MM.1S (cell line): ENCODE measurements at regions not wholly inside any gene's neighbourhood (a gene's known extent, or its start where the extent isn't known, plus 50 kb on each side); places are given as distances from the start of the nearest gene placed in this dataset.

Experiments used
- DNase-seq: peaks from one replicate; pipeline ENCODE4 v3.0.0-alpha.2; 2015
- H2AFZ ChIP-seq: fragments of 300-600 bp; sonication (generic); 2 replicates; pipeline ENCODE4 v1.6.0; 2016; ENCODE audit warnings: antibody characterized with exemption, low read length
- H3F3A ChIP-seq: fragments of 300-600 bp; sonication (generic); 2 replicates; pipeline ENCODE4 v1.6.1; 2016; ENCODE audit warnings: mild to moderate bottlenecking, antibody characterized with exemption, low read length, moderate library complexity, mixed read lengths; ENCODE audit not compliant: insufficient read depth
- H3K27ac ChIP-seq: fragments of 300-600 bp; sonication (generic); 2 replicates; pipeline ENCODE4 v1.5.1; 2016; ENCODE audit warnings: mild to moderate bottlenecking, low read length
- H3K27me3 ChIP-seq: fragments of 300-600 bp; sonication (generic); replicated peaks from 2 replicates; pipeline ENCODE4 v1.6.0; 2016; ENCODE audit warnings: low read length; ENCODE audit not compliant: insufficient read depth
- H3K36me3 ChIP-seq: fragments of 300-600 bp; sonication (generic); replicated peaks from 2 replicates; pipeline ENCODE4 v1.6.1; 2016; ENCODE audit warnings: mild to moderate bottlenecking, low read length, mixed read lengths; ENCODE audit not compliant: insufficient read depth
- H3K4me1 ChIP-seq: fragments of 300-600 bp; sonication (generic); 2 replicates; pipeline ENCODE4 v1.6.1; 2016; ENCODE audit warnings: low read length, mixed read lengths
- H3K4me2 ChIP-seq: fragments of 300-600 bp; sonication (generic); 2 replicates; pipeline ENCODE4 v1.6.0; 2016; ENCODE audit warnings: low read depth, low read length
- H3K4me3 ChIP-seq: fragments of 300-600 bp; sonication (generic); 2 replicates; pipeline ENCODE4 v1.5.1; 2016; ENCODE audit warnings: low read length, mixed read lengths
- H3K79me2 ChIP-seq: fragments of 300-600 bp; sonication (generic); 2 replicates; pipeline ENCODE4 v1.6.1; 2016; ENCODE audit warnings: mixed run types, low read length, mixed read lengths
- H3K9ac ChIP-seq: fragments of 300-600 bp; sonication (generic); 2 replicates; pipeline ENCODE4 v1.6.1; 2016; ENCODE audit warnings: low read length, mixed read lengths
- H3K9me2 ChIP-seq: fragments of 300-600 bp; sonication (generic); replicated peaks from 2 replicates; pipeline ENCODE4 v1.6.1; 2016; ENCODE audit warnings: mild to moderate bottlenecking, low read length, mixed read lengths; ENCODE audit not compliant: insufficient read depth
- H3K9me3 ChIP-seq: fragments of 300-600 bp; sonication (generic); replicated peaks from 2 replicates; pipeline ENCODE4 v1.6.1; 2016; ENCODE audit warnings: mild to moderate bottlenecking, low read length, mixed read lengths; ENCODE audit not compliant: insufficient read depth
- H4K20me1 ChIP-seq: fragments of 300-600 bp; sonication (generic); 2 replicates; pipeline ENCODE4 v1.6.1; 2016; ENCODE audit warnings: mild to moderate bottlenecking, low read length, moderate library complexity, mixed read lengths; ENCODE audit not compliant: insufficient read depth
- CTCF ChIP-seq: fragments of 300-600 bp; sonication (generic); IDR thresholded peaks from 2 replicates; pipeline ENCODE4 v1.5.1; 2016; ENCODE audit warnings: antibody characterized with exemption, low read length, mixed read lengths
- EZH2 ChIP-seq: fragments of 300-600 bp; sonication (generic); optimal IDR thresholded peaks from 2 replicates; pipeline ENCODE3; 2017; ENCODE audit warnings: low read depth, mild to moderate bottlenecking, antibody characterized with exemption, low read length, mixed read lengths
- EZH2phosphoT487 ChIP-seq: fragments of 300-600 bp; sonication (generic); IDR thresholded peaks from 2 replicates; pipeline ENCODE4 v1.6.1; 2018; ENCODE audit warnings: antibody characterized with exemption, low read length

GRCh38 chr3:64743156-64743886, 55.5 kb upstream of the ADAMTS9 start:
- DNase-seq = no peak
- Histone ChIP-seq H3K27ac (no peak overlapping the region), H3K9me2 (no peaks in the 10 kb centered on the region), H3K36me3 (no peaks in the 10 kb centered on the region), H4K20me1 (no peaks in the 10 kb centered on the region), H3K4me3 (no peak overlapping the region), H3K9ac (no peak overlapping the region), H3K79me2 (no peaks in the 10 kb centered on the region), H3F3A (no peaks in the 10 kb centered on the region), H3K4me1 (no peaks in the 10 kb centered on the region; the same call in 1 of the 2 replicates), H3K9me3 (no peaks in the 10 kb centered on the region), H2AFZ (no peak overlapping the region), H3K27me3 (no peaks in the 10 kb centered on the region), H3K4me2 (no peak overlapping the region)
- TF ChIP-seq CTCF = no peak
- no peak for TF ChIP-seq EZH2phosphoT487
- no peak for TF ChIP-seq EZH2

DNA sequence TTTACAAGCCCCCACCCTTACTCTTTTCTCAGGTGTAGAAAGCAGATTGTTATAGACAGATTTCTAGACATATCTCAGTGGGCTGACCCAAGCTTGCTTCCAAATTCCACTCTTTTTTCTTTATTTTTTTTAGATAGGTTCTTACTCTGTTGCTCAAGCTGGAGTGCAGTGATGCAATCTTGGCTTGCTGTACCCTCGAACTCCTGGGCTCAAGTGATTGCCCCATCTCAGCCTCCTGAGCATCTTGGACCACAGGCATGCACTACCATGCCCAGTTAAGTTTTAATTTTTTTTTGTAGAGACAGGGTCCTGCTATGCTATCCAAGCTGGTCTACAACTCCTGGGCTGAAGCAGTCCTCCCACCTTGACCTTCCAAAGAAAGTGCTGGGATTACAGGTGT, 53.5 kb upstream of the ADAMTS9 start:
- no peak overlapping the region for H3K4me3 ChIP-seq
- no peaks in the 10 kb centered on the region for H3K36me3 ChIP-seq
- TF ChIP-seq EZH2phosphoT487 (no peak), CTCF (no peak), EZH2 (no peak)
- no peaks in the 10 kb centered on the region for H3K9me2 ChIP-seq
- H3K27me3 ChIP-seq = no peaks in the 10 kb centered on the region
- DNase-seq = no peak
- H4K20me1 ChIP-seq = no peaks in the 10 kb centered on the region
- H3K4me2 ChIP-seq = no peak overlapping the region
- H3K9me3 ChIP-seq = no peaks in the 10 kb centered on the region
- no peaks in the 10 kb centered on the region for H3F3A ChIP-seq
- H3K27ac ChIP-seq = no peak overlapping the region
- no peak overlapping the region for H3K9ac ChIP-seq
- no peaks in the 10 kb centered on the region for H3K79me2 ChIP-seq
- no peak overlapping the region for H2AFZ ChIP-seq
- no peaks in the 10 kb centered on the region; the same call in 1 of the 2 replicates for H3K4me1 ChIP-seq

DNA sequence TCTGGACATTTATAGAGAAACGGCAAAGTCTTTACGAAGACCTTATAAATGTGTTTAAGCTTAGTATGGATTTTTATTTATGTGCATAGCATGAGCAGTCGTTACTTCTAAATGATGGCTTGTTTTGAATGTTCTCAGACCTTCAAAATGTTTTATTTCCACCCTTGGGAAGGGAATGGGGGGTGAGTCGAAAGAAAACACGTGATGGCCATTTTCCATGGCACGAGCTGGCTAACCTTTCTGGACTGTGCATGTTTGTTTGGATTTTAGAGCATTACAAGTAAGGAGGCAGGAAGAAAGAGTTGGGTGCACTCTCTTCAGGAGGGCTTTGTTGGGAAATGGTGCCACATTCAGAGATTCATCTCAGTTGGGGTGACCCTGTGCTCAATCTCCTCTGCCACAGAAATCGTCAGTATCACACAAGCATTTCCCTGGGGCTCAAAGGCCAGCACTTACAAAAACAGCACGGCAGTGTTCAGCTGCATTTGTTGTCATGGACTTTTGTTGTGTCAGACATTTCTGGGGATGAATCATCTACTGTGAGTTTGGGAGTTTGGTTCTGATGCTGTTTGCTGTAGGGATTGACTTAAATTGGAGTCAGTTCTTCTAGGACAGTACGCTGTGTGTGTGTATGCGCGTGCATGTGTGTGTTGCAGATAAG, 52.3 kb upstream of the ADAMTS9 start:
- Histone ChIP-seq H3K9me2 (no peaks in the 10 kb centered on the region), H3K9me3 (no peaks in the 10 kb centered on the region), H3K27me3 (no peaks in the 10 kb centered on the region), H3F3A (no peaks in the 10 kb centered on the region), H3K36me3 (no peaks in the 10 kb centered on the region), H3K4me1 (no peaks in the 10 kb centered on the region; the same call in 1 of the 2 replicates), H3K27ac (no peak overlapping the region), H3K9ac (no peak overlapping the region), H2AFZ (no peak overlapping the region), H4K20me1 (no peaks in the 10 kb centered on the region), H3K4me3 (no peak overlapping the region), H3K4me2 (no peak overlapping the region), H3K79me2 (no peaks in the 10 kb centered on the region)
- no peak for DNase-seq
- TF ChIP-seq EZH2phosphoT487 = no peak
- no peak for TF ChIP-seq EZH2
- TF ChIP-seq CTCF = no peak
